Activated T-cell treated with anti-CD3 and anti-CD28 coated beads for 24 hours (primary cell): ENCODE measurements at regions not wholly inside any gene's neighbourhood (a gene's known extent, or its start where the extent isn't known, plus 50 kb on each side); places are given as distances from the start of the nearest gene placed in this dataset.

Experiments used
- DNase-seq: peaks from one replicate; pipeline ENCODE4 v3.0.0-alpha.2; 2020; ENCODE audit warnings: low read depth

DNA sequence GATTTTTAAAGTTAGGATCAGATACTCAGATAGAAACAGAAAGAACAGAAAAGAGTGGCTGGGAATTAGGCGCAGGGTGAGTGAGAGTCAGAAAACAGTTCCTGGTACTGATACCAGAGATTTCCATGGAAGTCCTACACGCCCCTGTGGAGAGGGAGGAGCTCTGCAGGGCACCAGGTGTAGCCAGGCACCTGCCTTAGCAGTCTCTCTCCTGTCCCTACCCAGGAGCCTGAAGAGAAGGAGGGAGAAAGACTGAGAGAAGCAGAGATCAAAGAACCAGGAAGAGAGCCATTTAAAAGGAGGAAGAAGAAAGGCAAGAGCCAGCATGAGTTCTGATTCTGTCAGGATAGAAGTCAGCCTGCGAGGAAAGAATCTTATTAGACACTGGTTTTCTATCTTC is 65.0 kb downstream of the CBLN1 start:
- no peak for DNase-seq

DNA sequence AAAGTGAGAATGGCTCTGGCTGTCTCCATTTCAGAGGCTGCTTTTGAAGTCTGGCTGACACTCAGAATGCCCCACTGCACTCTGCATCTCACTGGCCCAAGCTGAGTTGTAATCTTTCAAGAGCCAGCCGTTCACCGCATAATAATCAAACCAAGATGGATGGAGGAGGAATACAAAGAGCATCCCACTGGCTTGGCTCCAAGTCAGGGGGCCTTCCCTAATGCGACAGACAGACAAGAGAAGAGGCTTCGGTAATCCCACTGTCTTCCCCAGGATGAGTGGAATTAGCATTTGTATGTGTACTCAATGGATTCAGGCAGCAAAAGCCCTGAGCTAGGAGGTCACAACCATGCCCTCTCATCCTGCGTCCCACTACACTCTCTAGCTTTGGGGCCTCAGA is 68.0 kb downstream of the CBLN1 start:
- no peak for DNase-seq

GRCh38 chr16:49204191-49204590 is 77.4 kb downstream of the CBLN1 start:
- DNase-seq, result no peak

DNA sequence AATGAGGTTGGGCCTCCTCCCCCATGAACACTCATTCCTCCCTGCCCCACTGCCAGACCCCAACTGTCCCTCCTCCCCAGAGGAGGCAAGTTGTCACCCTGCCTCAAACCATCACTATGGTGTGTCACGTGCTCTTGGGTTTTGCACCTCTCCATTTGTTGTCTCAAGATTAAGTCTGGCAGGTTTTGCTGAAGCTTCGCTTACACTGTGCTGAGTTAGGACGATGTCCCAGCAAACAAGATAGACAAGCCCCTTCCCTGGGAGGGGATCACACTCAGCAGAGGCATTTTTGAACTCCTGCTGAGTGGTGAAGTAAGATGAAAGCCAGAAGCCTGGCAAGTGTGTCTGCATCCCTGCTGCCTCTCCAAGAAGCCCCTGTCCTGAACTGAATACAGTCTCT is 78.3 kb downstream of the CBLN1 start:
- DNase-seq, result no peak

- no peak for DNase-seq
Observed at GRCh38 chr16:49201118-49201517, 80.5 kb downstream of the CBLN1 start.

DNA sequence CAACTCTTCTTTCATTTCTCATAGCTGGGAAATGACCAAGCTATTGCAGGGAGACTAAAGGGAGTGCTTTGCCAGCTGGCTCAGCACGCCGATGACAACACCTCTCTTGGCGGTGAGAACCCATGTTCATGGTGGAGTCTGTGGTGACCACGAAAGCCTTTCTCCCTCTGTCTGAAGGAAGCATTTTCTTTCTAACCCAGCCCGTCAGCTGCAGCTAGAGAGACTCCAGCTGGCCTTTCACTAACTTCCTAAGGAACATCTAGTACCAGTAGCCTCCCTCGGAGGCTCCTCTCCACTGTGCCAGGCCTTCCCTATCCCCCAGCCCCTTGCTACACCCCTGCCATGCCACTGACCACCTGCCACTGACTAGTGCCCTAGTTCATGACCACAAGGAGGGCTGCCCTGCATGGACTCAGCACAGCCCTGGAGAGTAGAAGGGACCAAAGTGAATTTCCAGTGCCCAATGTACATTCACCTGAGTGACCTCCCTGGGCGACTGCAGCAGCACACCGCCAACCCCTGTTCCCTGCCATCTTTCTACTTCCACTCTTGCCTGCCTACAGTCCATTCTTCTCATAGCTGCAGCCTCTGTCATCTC is 81.3 kb downstream of the CBLN1 start:
- DNase-seq, result no peak

- no peak for DNase-seq
Observed at GRCh38 chr16:49195237-49195548, 86.4 kb downstream of the CBLN1 start.

DNA sequence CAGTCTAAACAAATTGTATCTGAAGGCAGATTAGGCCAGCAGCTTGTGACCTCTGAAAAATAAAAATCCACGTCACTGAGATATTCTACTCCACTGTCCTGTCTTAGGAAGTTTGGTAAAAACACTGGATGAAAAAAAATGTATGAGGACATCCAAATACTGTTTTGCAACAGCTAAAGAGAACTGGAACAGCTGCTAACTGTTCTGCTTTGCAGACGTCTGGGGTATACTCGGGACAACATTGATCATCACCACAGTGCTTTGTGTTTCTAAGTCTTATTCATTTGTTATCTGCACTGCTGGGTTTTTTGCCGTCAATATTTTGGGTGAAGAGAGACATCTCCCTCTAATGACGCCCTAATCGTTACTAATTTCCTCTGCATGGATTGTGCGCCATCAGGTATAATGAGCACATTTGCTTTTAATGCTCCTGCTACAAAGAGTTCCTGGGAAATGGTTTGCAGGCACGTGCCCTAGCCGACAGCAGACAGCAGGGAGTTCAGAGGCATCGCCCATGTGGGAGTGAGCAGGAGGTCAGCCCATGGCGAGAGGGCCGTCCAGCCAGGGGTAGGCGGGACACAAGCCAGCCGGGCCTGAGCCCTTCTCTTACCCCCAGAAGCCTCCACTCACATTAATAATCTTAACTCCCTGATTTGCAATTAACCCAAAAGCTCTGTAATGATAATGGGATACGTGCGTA is 87.0 kb downstream of the CBLN1 start:
- no peak for DNase-seq

DNA sequence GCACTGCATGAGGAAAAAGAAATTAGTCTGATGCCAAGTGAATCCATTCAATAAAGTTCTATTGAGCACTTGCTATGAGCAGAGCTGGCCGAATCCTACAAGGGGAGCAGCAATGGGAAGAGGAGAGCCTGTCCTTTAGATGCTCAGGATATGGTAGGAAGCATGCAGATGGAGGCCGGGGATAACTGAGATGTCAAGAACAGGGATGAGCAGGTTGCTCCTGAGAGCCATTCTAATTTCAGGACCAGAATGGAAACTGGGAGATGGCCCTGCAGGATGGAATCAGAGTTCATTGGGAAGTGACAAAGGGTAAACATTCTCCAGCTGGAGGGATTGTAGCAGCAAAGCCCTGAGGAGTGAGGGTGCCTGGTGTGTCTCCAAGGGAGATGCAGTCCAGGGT is 88.0 kb downstream of the CBLN1 start:
- DNase-seq, result no peak

DNA sequence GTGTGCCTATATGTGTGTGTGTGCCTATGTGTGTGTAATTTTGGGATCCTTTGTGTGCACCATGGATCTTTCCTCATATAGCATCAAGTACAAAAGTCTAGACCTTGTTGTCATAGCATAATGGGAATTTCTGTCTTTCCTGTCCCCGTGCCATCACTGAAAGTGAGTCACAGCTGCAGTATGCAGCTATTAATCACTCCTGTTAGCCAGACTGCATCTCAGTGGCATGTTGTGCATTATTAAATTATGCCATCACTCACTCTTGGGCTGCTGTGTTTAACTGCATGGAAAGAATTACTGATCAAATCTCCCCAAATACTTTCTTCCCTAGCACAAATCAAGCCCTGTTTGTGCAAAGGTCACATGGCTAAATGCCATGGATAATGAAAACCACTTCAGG is 92.4 kb downstream of the CBLN1 start:
- no peak for DNase-seq

GRCh38 chr16:49183911-49184310 is 97.7 kb downstream of the CBLN1 start:
- no peak for DNase-seq

DNA sequence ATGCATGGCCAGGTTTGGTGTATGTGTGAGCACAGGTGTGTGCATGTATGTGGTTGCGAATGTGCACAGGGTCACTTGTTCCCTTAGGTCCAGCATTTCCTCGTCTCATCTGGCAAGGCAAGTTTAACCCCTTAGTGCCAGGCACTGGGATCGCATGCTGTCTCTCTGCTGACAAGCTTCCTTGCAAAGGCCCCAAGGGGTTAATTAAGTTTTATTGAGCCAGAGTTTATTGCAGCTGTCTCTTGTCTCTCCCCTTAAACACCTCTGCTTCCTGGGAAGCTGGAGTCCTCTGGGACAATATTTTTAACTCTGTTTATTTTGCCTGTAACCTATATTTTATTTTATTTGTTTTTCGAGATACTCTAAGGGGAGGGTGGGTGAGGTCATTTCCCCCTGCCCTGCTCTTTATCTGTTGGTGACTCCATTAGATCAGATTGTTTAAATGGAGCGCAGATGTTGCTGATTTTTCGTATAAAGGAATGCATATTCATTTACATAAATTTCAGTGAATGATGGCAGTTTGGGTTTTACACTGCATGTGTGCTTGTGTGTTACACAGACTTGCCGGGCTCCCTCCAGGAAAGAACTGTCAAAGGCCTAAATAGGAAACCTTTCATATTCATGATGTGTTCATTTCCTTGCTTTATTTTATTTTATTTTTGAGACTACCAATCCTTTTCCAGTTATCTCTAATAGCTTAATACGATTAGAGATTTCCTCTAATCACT is 99.7 kb downstream of the CBLN1 start:
- DNase-seq, result no peak

- no peak for DNase-seq
Observed at GRCh38 chr16:49179714-49180330, 101.8 kb downstream of the CBLN1 start.

- no peak for DNase-seq
Observed at GRCh38 chr16:49168126-49168525, 113.5 kb downstream of the CBLN1 start.

DNA sequence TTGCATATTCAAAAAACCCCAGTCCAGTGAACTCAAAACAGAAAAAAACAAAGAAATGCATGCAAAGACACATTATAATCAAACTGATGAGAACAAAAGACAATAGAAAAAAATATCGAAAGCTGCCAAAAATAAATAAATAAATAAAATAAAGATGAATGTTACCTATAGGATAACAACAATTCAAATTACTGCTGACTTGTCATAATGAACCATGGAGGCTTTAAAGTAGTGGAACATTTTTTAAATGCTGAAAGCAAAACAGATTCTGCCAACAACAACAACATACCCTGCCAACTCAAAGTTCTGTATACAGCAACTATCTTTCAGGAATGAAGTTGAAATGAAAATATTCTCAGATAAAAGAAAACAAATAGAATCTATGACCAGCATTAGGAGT is 116.6 kb downstream of the CBLN1 start:
- DNase-seq, result no peak

- no peak for DNase-seq
Observed at GRCh38 chr16:49161191-49161590, 120.4 kb downstream of the CBLN1 start.

DNA sequence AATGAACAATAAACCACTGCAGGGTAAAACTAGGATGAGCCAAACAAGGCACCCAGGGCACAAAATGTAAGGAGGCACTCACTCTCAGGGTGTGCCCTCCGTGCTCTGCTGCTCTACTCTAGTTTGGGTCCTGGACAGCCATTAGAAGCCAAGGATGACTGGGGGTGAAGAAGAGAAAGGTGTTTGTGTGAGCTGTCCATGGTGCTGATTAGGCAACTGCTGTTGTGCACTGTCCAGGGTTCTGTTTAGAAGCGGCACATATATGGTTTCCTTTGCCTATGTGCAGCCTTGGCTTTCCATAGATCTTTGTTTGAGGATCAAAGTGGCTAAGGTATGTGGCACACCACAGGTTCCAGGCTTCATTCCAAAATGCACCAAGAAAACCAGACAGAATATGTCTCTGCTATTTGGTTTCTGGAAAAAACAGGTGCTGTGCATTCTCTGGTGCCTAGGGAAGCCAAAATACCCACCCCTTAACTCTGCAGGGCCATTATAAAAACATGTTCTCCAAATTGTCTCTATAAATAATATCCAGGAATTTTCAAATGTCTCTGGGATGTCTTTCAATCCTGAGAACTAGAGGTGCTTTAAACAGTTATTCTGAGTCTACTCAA is 123.5 kb downstream of the CBLN1 start:
- DNase-seq, result no peak

GRCh38 chr16:49150341-49150740 is 131.3 kb downstream of the CBLN1 start:
- no peak for DNase-seq

- no peak for DNase-seq
Observed at GRCh38 chr16:49148410-49148809, 133.2 kb downstream of the CBLN1 start.

GRCh38 chr16:49140618-49141017 is 141.0 kb downstream of the CBLN1 start:
- DNase-seq, result no peak

DNA sequence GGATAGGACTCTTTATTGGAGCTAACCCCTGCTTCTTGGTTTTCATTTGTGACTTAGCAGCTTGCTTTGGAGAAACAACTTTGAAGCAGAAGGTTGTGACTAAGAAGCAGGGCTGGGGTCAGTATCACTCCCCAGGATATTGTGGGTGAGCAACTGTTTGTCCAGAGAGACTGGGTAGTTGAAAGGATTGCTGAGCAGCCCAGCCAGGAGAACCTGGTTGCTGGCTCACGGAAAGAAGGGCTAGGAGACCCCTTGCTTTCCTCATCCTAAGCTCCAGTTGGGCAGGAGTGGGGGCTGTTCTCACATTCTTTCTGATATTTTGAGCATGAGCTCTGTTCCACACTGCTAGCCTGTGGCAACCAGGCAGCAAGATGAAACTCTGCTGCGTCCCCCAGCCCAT is 151.2 kb downstream of the CBLN1 start:
- no peak for DNase-seq

DNA sequence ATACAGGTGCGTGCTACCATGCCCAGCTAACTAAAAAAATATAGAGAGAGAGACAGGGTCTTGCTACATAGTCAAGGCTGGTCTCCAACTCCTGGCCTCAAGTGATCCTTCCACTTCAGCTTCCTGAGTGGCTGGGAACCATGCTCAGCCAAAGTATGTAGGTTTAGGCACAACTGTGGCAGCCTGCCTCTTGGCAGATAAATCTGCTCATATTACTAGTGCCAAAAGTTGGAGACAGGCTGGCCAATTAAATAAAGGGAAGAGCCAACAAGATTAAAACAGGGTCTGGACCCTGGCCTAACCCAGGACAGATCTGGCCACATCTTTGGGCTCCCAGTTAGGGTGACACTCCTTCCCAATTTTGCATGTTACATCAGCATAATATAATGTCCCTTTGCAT is 151.7 kb downstream of the CBLN1 start:
- DNase-seq, result no peak

- no peak for DNase-seq
Observed at GRCh38 chr16:49128740-49129139, 152.9 kb downstream of the CBLN1 start.
